Glomerular endothelial cell (primary cell): ENCODE measurements at regions not wholly inside any gene's neighbourhood (a gene's known extent, or its start where the extent isn't known, plus 50 kb on each side); places are given as distances from the start of the nearest gene placed in this dataset.
"Not testable (repeated sequence)": the region's sequence is repeated elsewhere in the genome, so short reads cannot be mapped to it uniquely, and the experiment has no call there.

ENCODE experiments used
- DNase-seq: peaks from one replicate; pipeline ENCODE4 v3.0.0-alpha.2; 2011; ENCODE audit warnings: low read depth, low spot score; ENCODE audit errors: extremely low read depth

DNA sequence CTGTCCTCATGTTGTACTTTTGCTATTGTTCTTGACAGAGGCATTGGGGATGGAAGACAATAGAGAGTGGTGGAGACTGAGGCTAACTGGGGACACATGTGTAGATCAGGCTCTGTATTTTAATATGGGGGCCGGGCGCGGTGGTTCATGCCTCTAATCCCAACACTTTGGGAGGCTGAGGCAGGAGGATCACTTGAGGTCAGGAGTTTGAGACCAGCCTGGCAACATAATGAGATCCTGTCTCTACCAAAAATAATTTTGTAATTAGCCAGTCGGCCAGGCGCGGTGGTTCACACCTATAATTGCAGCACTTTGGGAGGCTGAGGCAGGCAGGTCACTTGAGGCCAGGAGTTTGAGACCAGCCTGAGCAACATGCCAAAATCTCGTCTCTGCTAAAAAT, 72.5 kb upstream of the FOXK1 start:
- DNase-seq = not testable (repeated sequence)

DNA sequence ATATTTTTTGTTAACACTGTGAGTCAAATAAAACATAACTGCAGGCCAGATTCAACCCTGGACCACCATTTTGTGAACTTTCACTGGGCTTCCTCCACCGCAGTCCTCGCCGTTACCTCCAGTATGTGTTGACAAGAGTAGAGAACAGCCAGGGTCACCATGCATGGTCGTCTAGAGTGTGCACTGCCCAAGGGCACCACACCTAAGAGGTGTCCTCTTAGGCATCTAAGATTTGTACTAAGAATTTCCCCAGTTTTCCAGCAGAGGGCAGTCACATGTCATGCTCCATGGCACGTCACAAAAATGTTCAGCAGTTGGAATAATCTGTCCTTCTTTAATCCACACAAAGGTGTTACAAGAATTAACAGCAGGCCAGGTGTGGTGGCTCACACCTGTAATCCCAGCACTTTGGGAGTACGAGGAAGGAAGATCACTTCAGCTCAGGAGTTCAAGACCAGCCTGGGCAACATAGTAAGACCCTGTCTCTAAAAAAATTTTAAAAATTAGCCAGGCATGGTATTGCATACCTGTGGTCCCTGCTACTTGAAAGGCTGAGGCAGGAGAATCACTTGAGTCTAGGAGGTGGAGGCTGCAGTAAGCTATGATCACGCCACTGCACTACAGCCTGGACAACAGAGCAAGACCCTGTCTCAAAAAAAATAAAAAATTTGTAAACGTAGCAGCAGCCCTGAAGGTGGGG, 71.2 kb upstream of the FOXK1 start:
- peak; percentile 50 for DNase-seq

DNA sequence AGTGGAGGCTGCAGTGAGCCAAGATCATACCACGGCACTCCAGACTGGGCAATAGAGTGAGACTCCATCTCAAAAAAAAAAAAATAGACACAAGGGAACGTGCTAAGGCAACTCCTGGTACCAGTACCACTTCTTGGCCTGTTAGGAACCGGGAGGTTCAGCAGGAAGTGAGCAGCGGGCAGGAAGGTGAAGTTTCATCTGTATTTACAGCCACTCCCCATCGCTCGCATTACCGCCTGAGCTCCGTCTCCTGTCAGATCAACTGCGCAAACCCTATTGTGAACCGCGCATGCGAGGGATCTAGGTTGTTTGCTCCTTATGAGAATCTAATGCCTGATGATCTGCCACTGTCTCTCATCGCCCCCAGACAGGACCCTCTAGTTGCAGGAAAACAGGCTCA, 69.9 kb upstream of the FOXK1 start:
- DNase-seq = no peak

DNA sequence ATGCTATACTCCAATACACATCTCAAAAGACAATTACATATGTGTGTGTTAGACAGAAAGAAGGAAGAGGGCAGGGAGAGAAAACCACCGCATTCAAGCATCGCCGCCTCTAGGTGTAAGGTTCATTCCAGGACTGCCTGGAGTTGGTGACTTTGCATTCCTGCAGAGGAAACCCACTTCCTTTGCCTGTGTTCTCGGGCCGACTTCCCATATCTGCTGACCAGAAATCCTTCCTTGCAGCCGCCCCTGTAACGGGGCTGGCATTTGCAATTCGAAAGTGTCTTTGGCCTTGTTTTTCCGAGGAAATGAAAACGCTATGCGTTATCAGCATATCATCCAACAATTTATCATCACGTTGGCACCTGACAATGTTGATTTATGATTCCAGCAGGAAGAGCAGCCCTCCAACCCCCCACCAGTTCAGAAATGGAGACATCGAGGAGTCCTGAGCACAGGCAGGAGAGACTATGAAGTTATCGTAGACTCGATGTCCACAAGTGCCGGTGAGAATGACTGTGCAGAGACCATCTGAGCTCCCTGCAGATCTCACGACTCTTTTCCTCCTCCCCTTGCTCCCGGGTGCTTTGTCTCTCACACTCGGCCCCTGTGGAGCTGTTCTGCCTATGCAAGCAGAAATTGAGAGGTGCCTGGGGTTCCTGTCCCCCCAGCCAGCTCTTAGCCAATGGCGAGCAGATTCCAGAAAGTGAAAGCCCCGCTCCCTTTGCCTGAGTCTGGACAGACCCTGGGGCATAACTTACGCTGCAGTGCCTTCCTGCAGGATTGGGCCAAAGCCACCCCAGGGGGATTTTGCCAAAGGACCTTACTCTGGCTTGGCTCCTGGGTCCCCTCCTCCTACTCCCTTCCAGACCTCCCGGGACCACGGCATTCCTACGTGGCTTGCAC, 68.9 kb upstream of the FOXK1 start:
- peak; percentile 10 for DNase-seq

DNA sequence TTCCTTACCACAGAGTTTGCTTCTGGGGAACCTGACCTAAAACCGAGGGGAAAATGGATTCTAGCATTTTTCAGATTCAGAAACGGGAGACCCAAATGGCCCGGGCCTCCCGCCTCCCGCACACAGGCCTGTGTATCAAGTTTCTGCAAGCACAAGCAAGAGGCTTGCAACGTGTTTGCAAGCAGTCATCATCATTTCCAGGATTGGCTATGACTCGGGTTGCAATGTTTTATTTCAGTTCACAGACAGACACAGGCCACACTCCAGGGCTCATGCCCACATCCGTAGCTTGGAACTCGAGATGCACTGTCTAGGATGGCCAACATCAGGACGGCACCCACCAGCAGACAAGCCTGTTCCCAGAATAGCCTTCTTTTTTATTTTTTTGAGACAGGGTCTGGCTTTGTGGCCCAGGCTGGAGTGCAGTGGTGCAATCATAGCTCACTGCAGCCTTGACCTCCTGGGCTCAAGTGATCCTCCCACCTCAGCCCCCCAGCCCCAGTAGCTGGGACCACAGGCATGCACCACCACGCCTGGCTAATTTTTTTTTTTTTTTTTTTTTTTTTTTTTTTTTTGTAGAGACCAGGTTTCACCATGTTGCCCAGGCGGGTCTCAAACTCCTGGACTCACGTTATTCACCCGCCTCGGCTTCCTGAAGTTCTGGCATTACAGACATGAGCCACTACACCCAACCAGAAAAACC, 68.1 kb upstream of the FOXK1 start:
- no peak for DNase-seq

DNA sequence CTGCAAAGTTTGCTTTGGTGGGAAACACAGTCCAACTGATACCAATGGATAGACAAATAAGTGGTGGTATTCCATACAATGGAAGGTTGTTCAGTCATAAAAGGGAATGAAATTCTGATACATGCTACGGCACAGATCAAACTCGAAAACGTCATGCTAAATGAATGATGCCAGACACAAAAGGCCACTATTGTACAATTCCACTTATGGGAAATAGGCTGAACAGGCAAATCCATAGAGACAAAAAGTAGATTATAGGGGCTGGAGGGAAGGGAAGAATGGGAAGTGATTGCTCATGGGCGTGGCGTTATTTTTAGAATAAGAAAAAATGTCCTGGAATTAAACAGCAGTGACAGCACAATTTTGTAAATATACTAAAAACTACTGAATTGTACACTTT, 66.0 kb upstream of the FOXK1 start:
- DNase-seq = no peak

DNA sequence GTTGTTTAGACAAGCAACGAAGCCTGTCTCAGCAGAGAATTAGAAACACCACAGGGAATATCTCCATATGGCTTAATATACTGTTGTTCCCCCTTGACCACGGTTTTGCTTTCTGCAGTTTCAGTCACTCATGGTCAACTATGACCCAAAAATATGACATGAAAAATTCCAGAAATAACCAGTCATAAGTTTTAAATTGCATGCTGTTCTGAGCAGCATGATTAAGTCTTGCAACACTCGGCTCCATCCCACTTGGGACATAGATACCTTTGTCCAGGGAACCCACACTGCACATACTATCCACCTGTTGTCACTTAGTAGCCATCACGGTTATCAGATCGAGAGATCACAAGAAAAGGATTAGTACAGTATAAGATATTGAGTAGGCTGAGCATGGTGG, 60.7 kb upstream of the FOXK1 start:
- no peak for DNase-seq

DNA sequence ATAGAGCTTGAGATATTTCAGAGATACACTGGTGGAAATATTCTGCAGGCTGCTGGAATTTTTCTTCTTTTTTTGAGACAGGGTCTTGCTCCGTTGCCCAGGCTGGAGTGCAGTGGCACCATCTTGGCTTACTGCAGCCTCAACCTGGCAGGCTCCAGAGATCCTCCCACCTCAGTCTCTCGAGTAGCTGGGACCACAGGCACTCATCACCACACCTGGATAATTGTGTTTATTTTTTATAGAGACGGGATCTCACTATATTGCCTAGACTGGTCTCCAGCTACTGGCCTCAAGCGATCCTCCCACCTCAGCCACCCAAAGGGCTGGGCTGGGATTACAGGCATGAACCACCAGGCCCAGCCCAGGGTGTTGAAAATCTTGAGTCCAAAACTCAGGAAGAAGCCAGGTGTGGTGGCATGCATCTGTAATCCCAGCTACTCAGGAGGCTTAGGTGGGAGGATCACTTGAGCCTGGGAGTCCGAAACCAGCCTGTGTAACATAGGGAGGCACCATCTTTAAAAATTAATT, 55.7 kb upstream of the FOXK1 start:
- DNase-seq = no peak

DNA sequence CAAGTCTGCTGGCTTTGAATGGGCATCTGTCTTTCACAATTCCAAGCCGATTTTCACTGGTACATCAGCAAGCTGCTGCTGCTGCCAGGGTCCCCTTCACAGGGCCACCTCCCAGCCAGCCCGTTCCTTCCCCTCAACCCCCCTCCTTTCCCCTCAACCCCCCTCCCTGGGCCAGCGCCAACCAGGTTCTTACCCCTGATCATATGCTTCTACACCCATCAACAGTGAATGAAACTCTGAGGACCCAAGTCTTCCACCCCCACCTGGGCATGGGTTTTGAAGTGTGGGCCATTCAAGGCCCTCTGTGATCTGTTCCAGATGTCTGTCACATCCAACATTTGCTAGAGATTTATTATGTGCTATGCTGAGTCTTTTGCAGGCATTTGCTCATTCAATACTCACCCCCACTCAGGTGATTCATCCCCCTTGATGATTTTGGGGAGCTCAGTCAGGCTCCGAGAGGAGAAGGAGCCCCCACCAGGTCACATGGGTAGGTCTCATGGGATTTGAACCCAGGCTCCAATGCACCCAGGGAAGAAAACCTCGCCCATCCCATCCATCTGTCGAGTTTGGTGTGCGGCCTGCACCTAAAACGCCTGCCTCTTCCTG, 52.7 kb upstream of the FOXK1 start:
- no peak for DNase-seq

DNA sequence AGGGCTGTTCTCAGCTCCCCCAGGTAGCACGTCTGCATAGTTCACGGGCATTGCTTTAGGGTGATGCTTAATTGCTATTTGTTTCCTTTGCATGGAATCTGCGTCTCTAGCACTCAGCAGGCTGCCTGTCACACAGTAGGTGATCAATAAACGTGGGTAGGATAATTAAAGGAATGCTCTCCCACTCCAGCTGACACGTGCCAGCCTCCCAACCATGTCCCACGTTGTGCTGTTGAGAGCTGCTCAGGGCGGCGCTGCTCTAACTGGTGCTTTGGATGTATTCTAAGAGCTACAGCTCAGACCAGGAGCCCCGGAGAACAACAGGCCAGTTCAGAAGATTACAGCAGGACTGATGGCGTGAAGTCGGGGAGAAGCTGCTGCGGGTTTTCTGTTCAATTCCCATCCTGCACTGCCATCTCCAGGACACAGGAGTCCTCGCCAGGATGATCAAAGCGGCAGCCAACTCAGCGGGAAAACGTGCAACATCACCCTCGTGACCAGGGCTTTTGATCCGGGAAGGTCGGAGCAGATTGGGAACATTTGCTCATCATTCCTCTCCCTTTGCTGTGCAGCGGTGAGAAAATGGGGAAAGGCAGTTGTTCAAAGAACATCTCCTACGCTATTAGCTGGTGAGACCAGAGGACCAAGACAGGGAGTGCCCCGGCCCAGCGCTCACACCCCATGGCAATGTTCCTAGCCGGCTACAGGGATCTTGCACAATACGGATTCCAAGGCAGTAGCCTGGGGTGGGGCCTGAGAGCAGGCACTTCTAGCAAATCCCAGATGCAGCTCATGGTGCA, 50.5 kb upstream of the FOXK1 start:
- no peak for DNase-seq
